HepG2 (cell line): ENCODE measurements at regions not wholly inside any gene's neighbourhood (a gene's known extent, or its start where the extent isn't known, plus 50 kb on each side); places are given as distances from the start of the nearest gene placed in this dataset.
A peak's percentile ranks its signal among the peaks of the same experiment; 100 is the strongest.

Experiments used
- ATF2 ChIP-seq: sonication (generic); formaldehyde crosslinking; IDR thresholded peaks from 2 replicates; pipeline ENCODE4 v1.4.0; 2020; ENCODE audit warnings: missing genetic modification reagents
- EP300 ChIP-seq, 3 experiments: sonication (generic) in 1 of 3; formaldehyde crosslinking in 1 of 3; IDR thresholded peaks; 2 replicates each; pipeline versions ENCODE4 v1.5.1 to v1.6.1; 2011 to 2020; ENCODE audit warnings: low read depth in 2 of 3, low read length in 2 of 3, borderline replicate concordance in 1 of 3, improper control_type of control experiment in 1 of 3, mild to moderate bottlenecking in 1 of 3, missing genetic modification reagents in 1 of 3, moderate library complexity in 1 of 3
- GATAD1 ChIP-seq: IDR thresholded peaks from 2 replicates; pipeline ENCODE4 v1.6.1; 2016; ENCODE audit warnings: missing genetic modification reagents, missing compliant biosample characterization
- ISL2 ChIP-seq: sonication (generic); formaldehyde crosslinking; IDR thresholded peaks from 2 replicates; pipeline ENCODE4 v1.5.0; 2020; ENCODE audit warnings: missing genetic modification reagents
- JUND ChIP-seq: sonication (generic); formaldehyde crosslinking; IDR thresholded peaks from 2 replicates; pipeline ENCODE4 v1.8.0; 2022; ENCODE audit warnings: mild to moderate bottlenecking, missing genetic modification reagents
- KDM5B ChIP-seq: sonication (generic); formaldehyde crosslinking; IDR thresholded peaks from 2 replicates; pipeline ENCODE4 v1.4.0; 2020; ENCODE audit warnings: missing genetic modification reagents, mild to moderate bottlenecking, borderline replicate concordance
- MAX ChIP-seq: IDR thresholded peaks from 2 replicates; pipeline ENCODE4 v1.6.1; 2012; ENCODE audit warnings: inconsistent platforms
- MED1 ChIP-seq: sonication (generic); formaldehyde crosslinking; IDR thresholded peaks from 2 replicates; pipeline ENCODE4 v1.4.0; 2020; ENCODE audit warnings: missing genetic modification reagents
- MTF2 ChIP-seq: sonication (generic); formaldehyde crosslinking; IDR thresholded peaks from 2 replicates; pipeline ENCODE4 v1.5.0; 2020; ENCODE audit warnings: missing genetic modification reagents, borderline replicate concordance
- NFKB2 ChIP-seq: sonication (generic); formaldehyde crosslinking; IDR thresholded peaks from 2 replicates; pipeline ENCODE4 v1.4.0; 2020; ENCODE audit warnings: missing genetic modification reagents, borderline replicate concordance
- PHF21A ChIP-seq: sonication (generic); formaldehyde crosslinking; IDR thresholded peaks from 2 replicates; pipeline ENCODE4 v1.5.0; 2020; ENCODE audit warnings: mild to moderate bottlenecking, missing genetic modification reagents
- PLSCR1 ChIP-seq: sonication (generic); formaldehyde crosslinking; IDR thresholded peaks from 2 replicates; pipeline ENCODE4 v1.5.0; 2020; ENCODE audit warnings: missing genetic modification reagents, mild to moderate bottlenecking, borderline replicate concordance
- SIX1 ChIP-seq: sonication (generic); formaldehyde crosslinking; IDR thresholded peaks from 2 replicates; pipeline ENCODE4 v1.4.0; 2020; ENCODE audit warnings: missing genetic modification reagents, borderline replicate concordance
- THAP7 ChIP-seq: sonication (generic); formaldehyde crosslinking; IDR thresholded peaks from 2 replicates; pipeline ENCODE4 v1.8.1; 2023; ENCODE audit warnings: mild to moderate bottlenecking, missing genetic modification reagents
- ZBTB39 ChIP-seq: sonication (generic); formaldehyde crosslinking; IDR thresholded peaks from 2 replicates; pipeline ENCODE4 v1.5.0; 2020; ENCODE audit warnings: missing genetic modification reagents
- ZBTB42 ChIP-seq: sonication (generic); formaldehyde crosslinking; IDR thresholded peaks from 2 replicates; pipeline ENCODE4 v1.5.0; 2020; ENCODE audit warnings: mild to moderate bottlenecking, missing genetic modification reagents
- ZFX ChIP-seq: sonication (generic); formaldehyde crosslinking; IDR thresholded peaks from 2 replicates; pipeline ENCODE4 v1.4.0; 2020; ENCODE audit warnings: mild to moderate bottlenecking, low read depth, missing genetic modification reagents, moderate library complexity
- ZKSCAN1 ChIP-seq: fragments of 150-350 bp; IDR thresholded peaks from 2 replicates; pipeline ENCODE4 v1.6.1; 2014; ENCODE audit warnings: low read length
- ZNF180 ChIP-seq: sonication (generic); formaldehyde crosslinking; IDR thresholded peaks from 2 replicates; pipeline ENCODE4 v1.4.0; 2020; ENCODE audit warnings: low read depth, missing genetic modification reagents, borderline replicate concordance
- ZNF232 ChIP-seq: sonication (generic); formaldehyde crosslinking; IDR thresholded peaks from 2 replicates; pipeline ENCODE4 v1.4.0; 2020; ENCODE audit warnings: missing genetic modification reagents, borderline replicate concordance
- ZNF256 ChIP-seq: sonication (generic); formaldehyde crosslinking; conservative IDR thresholded peaks from 2 replicates; pipeline ENCODE4 v1.4.0; 2020; ENCODE audit warnings: missing genetic modification reagents
- ZNF292 ChIP-seq: sonication (generic); formaldehyde crosslinking; IDR thresholded peaks from 2 replicates; pipeline ENCODE4 v1.8.1; 2022; ENCODE audit warnings: mild to moderate bottlenecking, low read depth, missing genetic modification reagents, borderline replicate concordance
- ZNF441 ChIP-seq: sonication (generic); formaldehyde crosslinking; IDR thresholded peaks from 2 replicates; pipeline ENCODE4 v1.7.0; 2021; ENCODE audit warnings: missing genetic modification reagents, borderline replicate concordance
- ZNF891 ChIP-seq: sonication (generic); formaldehyde crosslinking; IDR thresholded peaks from 2 replicates; pipeline ENCODE4 v1.5.0; 2020; ENCODE audit warnings: mild to moderate bottlenecking, missing genetic modification reagents

DNA sequence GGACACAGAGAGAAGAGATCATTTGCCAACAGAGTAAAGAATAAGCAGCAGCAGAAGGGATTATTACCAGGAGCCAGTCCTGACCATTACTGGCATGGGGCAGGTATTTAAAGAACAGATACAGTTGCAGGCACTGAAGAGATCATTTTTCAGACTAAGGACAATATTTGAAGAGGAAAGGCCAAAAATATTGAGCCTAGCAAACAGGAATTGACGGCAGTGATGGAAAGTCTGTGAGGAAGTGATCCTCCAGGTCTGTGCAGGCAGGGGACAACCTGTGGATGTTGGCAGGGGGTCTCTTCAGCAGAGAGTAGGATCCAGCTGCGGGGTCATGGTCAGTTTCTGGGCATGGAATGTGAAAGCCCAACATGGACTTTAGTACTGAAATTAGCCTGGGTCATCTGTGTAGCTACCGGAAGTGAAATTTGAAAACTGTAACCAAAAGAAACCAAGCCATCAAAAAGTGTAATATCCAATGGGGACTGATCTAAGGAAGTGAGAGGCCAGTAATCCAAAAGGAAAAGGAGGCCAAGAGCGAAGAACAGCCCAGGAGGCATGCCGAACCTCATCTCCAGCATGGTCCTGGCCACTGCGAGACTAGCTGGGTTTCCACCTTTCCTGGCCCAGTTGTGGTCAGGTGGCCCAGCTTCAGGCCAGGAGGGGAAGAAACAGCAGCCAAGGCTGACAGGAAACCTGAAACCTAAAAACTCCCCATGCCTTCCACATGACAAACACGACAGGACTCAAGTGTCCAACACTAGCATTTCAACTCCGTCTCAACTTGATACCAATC is 115.1 kb upstream of the TNFAIP3 start (continued):
- no peak for TF ChIP-seq ZNF180
- TF ChIP-seq ZNF292 (CRISPR knock-in tag) = peak; percentile 57; the same call in 1 of the 2 replicates
- peak; percentile 43 for TF ChIP-seq MED1
- 0 out of 2 replicates have a peak, but pooled peaks have one; percentile 18 for TF ChIP-seq JUND (CRISPR knock-in tag)
- TF ChIP-seq PLSCR1 (CRISPR knock-in tag) = no peak
- peak; percentile 48; the same call in 1 of the 2 replicates for TF ChIP-seq ZNF891 (CRISPR knock-in tag)
- peak in 1 of 2 experiments; percentile 34; a peak in 1 of 4 replicates for TF ChIP-seq EP300 (IDR thresholded peaks at IDR 0.05; ENCODE audit: low read depth in 2 of 2, low read length in 2 of 2)
- no peak for TF ChIP-seq EP300 (CRISPR knock-in tag; IDR thresholded peaks at IDR 0.05; ENCODE audit: borderline replicate concordance)
- 0 out of 2 replicates have a peak, but pooled peaks have one; percentile 44 for TF ChIP-seq MTF2 (CRISPR knock-in tag)
- TF ChIP-seq THAP7 = peak; percentile 78; the same call in 1 of the 2 replicates
- TF ChIP-seq ISL2 (CRISPR knock-in tag) = 0 out of 2 replicates have a peak, but pooled peaks have one; percentile 39
- peak; percentile 66; the same call in 1 of the 2 replicates for TF ChIP-seq SIX1 (CRISPR knock-in tag)
- peak; percentile 65; the same call in 1 of the 2 replicates for TF ChIP-seq NFKB2
- no peak for TF ChIP-seq ZBTB42 (CRISPR knock-in tag)
- no peak for TF ChIP-seq ATF2 (CRISPR knock-in tag)
- 0 out of 2 replicates have a peak, but pooled peaks have one; percentile 18 for TF ChIP-seq ZNF232 (CRISPR knock-in tag)
- peak; percentile 65; the same call in 1 of the 2 replicates for TF ChIP-seq ZNF441 (CRISPR knock-in tag)
- no peak for TF ChIP-seq GATAD1 (CRISPR knock-in tag)
- 0 out of 2 replicates have a peak, but pooled peaks have one; percentile 19 for TF ChIP-seq ZNF256 (CRISPR knock-in tag)
- TF ChIP-seq ZFX (CRISPR knock-in tag) = 0 out of 2 replicates have a peak, but pooled peaks have one; percentile 23
- TF ChIP-seq KDM5B (CRISPR knock-in tag) = 0 out of 2 replicates have a peak, but pooled peaks have one; percentile 26
- TF ChIP-seq PHF21A (CRISPR knock-in tag) = 0 out of 2 replicates have a peak, but pooled peaks have one; percentile 17
- TF ChIP-seq ZKSCAN1 = no peak
- TF ChIP-seq ZBTB39 = peak; percentile 39; the same call in 1 of the 2 replicates
- peak; percentile 52; the same call in 1 of the 2 replicates for TF ChIP-seq MAX
